Stimulated activated effector memory CD8-positive, alpha-beta T cell treated with anti-CD3 and anti-CD28 coated beads, Interleukin-12 subunit alpha, Interleukin-12 subunit beta, amount 100 ng/mL, for 72 hours (primary cell): ENCODE measurements at regions not wholly inside any gene's neighbourhood (a gene's known extent, or its start where the extent isn't known, plus 50 kb on each side); places are given as distances from the start of the nearest gene placed in this dataset.
"Not testable (repeated sequence)": the region's sequence is repeated elsewhere in the genome, so short reads cannot be mapped to it uniquely, and the experiment has no call there.

ENCODE experiments used
- ATAC-seq: fragments of 150-1000 bp; cut with Tn5 transposase; 2 replicates; pipeline ENCODE4 v1.10.0; 2021
- DNase-seq, 2 donors: peaks; one replicate each; pipeline ENCODE4 v3.0.0; 2021 to 2022; ENCODE audit warnings: low spot score in 2 of 2
- H3K27ac Mint-ChIP-seq: one replicate; pipeline ENCODE4 v1.8.0; 2022; ENCODE audit warnings: mild to moderate bottlenecking, mixed read lengths
- H3K36me3 Mint-ChIP-seq: one replicate; pipeline ENCODE4 v1.8.0; 2022; ENCODE audit warnings: mild to moderate bottlenecking, mixed read lengths
- H3K4me1 Mint-ChIP-seq: one replicate; pipeline ENCODE4 v1.8.0; 2022; ENCODE audit warnings: mixed read lengths
- H3K4me3 Mint-ChIP-seq: one replicate; pipeline ENCODE4 v1.8.0; 2022; ENCODE audit warnings: mild to moderate bottlenecking, mixed read lengths
- H3K9me3 Mint-ChIP-seq: one replicate; pipeline ENCODE4 v1.8.0; 2022; ENCODE audit warnings: mixed read lengths

DNA sequence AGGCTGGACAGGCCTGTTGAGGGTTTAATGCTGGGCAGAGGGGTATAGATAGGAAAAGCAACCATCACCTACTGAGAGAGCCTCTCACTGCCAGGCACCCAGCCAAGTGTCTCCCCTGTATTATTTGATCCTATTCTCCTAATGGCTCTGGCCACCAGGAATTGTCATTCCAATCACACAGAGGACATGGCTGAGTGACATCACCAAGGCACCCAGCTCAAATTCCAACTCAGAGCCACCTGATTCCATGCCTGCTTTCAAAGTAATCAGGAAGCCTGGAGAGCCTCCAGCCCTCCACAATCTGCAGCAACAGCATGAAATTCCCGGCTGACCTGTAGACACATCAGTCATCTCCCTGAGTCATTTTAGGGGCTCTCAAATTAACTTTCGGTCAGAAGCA is 368.9 kb upstream of the C16orf82 start:
- no peaks in the 10 kb centered on the region for H3K36me3 Mint-ChIP-seq
- DNase-seq = no peak
- H3K4me1 Mint-ChIP-seq = no peaks in the 10 kb centered on the region
- no peak for ATAC-seq
- peaks cover 5% of the 10 kb centered on the region for H3K9me3 Mint-ChIP-seq
- H3K4me3 Mint-ChIP-seq = no peak overlapping the region
- no peak overlapping the region for H3K27ac Mint-ChIP-seq

GRCh38 chr16:26700250-26700649 is 366.5 kb upstream of the C16orf82 start:
- H3K36me3 Mint-ChIP-seq = no peaks in the 10 kb centered on the region
- H3K27ac Mint-ChIP-seq = no peak overlapping the region
- ATAC-seq (no peak), DNase-seq (no peak)
- H3K4me1 Mint-ChIP-seq = no peaks in the 10 kb centered on the region
- peaks cover 5% of the 10 kb centered on the region for H3K9me3 Mint-ChIP-seq
- no peak overlapping the region for H3K4me3 Mint-ChIP-seq

GRCh38 chr16:26701243-26701886 is 365.4 kb upstream of the C16orf82 start:
- Mint-ChIP-seq H3K27ac (no peak overlapping the region), H3K9me3 (peaks cover 5% of the 10 kb centered on the region), H3K4me1 (no peaks in the 10 kb centered on the region), H3K4me3 (no peak overlapping the region), H3K36me3 (no peaks in the 10 kb centered on the region)
- ATAC-seq (no peak), DNase-seq (no peak)

GRCh38 chr16:26705346-26705745 is 361.4 kb upstream of the C16orf82 start:
- no peak overlapping the region for H3K27ac Mint-ChIP-seq
- no peak overlapping the region for H3K4me3 Mint-ChIP-seq
- DNase-seq = no peak
- ATAC-seq = no peak
- H3K4me1 Mint-ChIP-seq = no peaks in the 10 kb centered on the region
- no peaks in the 10 kb centered on the region for H3K36me3 Mint-ChIP-seq
- H3K9me3 Mint-ChIP-seq = no peaks in the 10 kb centered on the region

GRCh38 chr16:26708428-26708827 is 358.3 kb upstream of the C16orf82 start:
- H3K36me3 Mint-ChIP-seq = no peaks in the 10 kb centered on the region
- no peaks in the 10 kb centered on the region for H3K4me1 Mint-ChIP-seq
- no peaks in the 10 kb centered on the region for H3K9me3 Mint-ChIP-seq
- no peak overlapping the region for H3K27ac Mint-ChIP-seq
- H3K4me3 Mint-ChIP-seq = no peak overlapping the region
- DNase-seq = no peak
- ATAC-seq = no peak

- H3K36me3 Mint-ChIP-seq = no peaks in the 10 kb centered on the region
- no peak for DNase-seq
- no peak for ATAC-seq
- no peak overlapping the region for H3K27ac Mint-ChIP-seq
- no peaks in the 10 kb centered on the region for H3K4me1 Mint-ChIP-seq
- no peaks in the 10 kb centered on the region for H3K9me3 Mint-ChIP-seq
- H3K4me3 Mint-ChIP-seq = no peak overlapping the region
These were observed 357.6 kb upstream of the C16orf82 start for GRCh38 chr16:26709175-26709574.

GRCh38 chr16:26709754-26710153 is 357.0 kb upstream of the C16orf82 start:
- H3K4me3 Mint-ChIP-seq = no peak overlapping the region
- H3K36me3 Mint-ChIP-seq = no peaks in the 10 kb centered on the region
- H3K9me3 Mint-ChIP-seq = no peaks in the 10 kb centered on the region
- ATAC-seq (no peak), DNase-seq (no peak)
- no peaks in the 10 kb centered on the region for H3K4me1 Mint-ChIP-seq
- H3K27ac Mint-ChIP-seq = no peak overlapping the region

GRCh38 chr16:26710450-26710849 is 356.3 kb upstream of the C16orf82 start:
- ATAC-seq (no peak), DNase-seq (no peak)
- H3K9me3 Mint-ChIP-seq = no peaks in the 10 kb centered on the region
- H3K4me3 Mint-ChIP-seq = no peak overlapping the region
- H3K27ac Mint-ChIP-seq = no peak overlapping the region
- H3K36me3 Mint-ChIP-seq = no peaks in the 10 kb centered on the region
- H3K4me1 Mint-ChIP-seq = no peaks in the 10 kb centered on the region

DNA sequence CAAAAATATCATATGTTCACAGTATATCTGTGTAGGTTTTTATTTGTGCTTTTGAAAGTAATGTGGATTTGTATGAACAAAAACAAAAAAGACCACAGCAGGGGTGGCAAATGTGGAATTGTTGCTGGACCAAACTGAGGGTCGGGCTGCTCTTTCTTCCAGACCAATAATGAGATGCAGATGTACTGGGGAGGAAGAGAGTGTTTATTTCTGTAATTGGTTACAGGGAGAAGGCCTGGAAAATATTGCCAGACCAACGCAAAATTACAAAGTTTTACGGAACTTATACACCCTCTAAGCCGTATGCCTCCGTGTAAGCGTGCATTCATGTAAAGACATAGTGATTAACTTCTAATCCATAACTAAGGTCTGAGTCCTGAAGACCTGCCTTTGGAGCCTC is 353.9 kb upstream of the C16orf82 start:
- Mint-ChIP-seq H3K36me3 (no peaks in the 10 kb centered on the region), H3K27ac (no peak overlapping the region), H3K4me1 (no peaks in the 10 kb centered on the region), H3K4me3 (no peak overlapping the region), H3K9me3 (no peaks in the 10 kb centered on the region)
- ATAC-seq (no peak), DNase-seq (no peak)

DNA sequence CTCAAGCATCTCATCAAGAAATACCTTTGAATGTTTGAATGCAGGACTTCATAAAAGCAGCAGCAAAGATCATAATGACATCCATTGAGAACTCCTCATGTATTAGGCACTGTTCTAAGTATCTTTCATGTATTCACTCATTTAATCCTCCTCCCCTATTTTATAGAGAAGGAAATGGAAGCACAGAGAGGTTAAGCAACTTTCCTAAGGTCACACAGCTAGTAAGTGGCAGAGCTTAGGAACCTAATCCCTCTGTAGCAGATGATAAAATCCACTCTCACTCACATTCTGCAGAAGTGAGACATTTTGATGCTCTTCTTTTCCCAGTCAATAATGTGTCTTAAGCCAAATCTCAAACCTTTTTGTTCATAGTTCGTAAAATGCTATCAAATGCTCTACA is 350.8 kb upstream of the C16orf82 start:
- Mint-ChIP-seq H3K4me1 (no peaks in the 10 kb centered on the region), H3K9me3 (no peaks in the 10 kb centered on the region), H3K27ac (no peak overlapping the region), H3K4me3 (no peak overlapping the region), H3K36me3 (no peaks in the 10 kb centered on the region)
- DNase-seq (no peak), ATAC-seq (no peak)

- ATAC-seq = no peak
- Mint-ChIP-seq H3K36me3 (no peaks in the 10 kb centered on the region), H3K4me1 (no peaks in the 10 kb centered on the region), H3K9me3 (no peaks in the 10 kb centered on the region), H3K4me3 (no peak overlapping the region), H3K27ac (no peak overlapping the region)
- DNase-seq = no peak
These were observed 348.9 kb upstream of the C16orf82 start for GRCh38 chr16:26717826-26718225.

DNA sequence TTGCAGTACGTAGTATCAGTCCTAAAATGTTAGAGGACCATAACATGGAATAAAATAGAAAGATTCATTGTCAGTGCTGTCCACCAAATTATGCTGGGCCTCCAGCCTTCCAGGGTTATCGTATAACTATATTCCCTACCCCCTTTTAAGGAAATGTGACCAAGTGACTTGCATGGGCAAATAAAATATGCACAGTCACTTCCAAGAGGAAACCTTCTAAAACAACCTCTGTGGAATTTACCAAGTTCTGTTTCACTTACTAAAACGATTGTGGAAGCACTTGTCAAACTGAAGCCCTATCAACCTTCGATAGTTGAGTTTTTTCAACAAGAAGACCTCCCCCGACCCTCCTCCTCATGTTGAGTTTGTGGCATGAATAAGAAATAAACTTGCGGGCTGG is 345.4 kb upstream of the C16orf82 start:
- H3K27ac Mint-ChIP-seq = no peak overlapping the region
- no peak for ATAC-seq
- H3K36me3 Mint-ChIP-seq = no peaks in the 10 kb centered on the region
- H3K4me1 Mint-ChIP-seq = no peaks in the 10 kb centered on the region
- no peak for DNase-seq
- H3K4me3 Mint-ChIP-seq = no peak overlapping the region
- H3K9me3 Mint-ChIP-seq = no peaks in the 10 kb centered on the region

DNA sequence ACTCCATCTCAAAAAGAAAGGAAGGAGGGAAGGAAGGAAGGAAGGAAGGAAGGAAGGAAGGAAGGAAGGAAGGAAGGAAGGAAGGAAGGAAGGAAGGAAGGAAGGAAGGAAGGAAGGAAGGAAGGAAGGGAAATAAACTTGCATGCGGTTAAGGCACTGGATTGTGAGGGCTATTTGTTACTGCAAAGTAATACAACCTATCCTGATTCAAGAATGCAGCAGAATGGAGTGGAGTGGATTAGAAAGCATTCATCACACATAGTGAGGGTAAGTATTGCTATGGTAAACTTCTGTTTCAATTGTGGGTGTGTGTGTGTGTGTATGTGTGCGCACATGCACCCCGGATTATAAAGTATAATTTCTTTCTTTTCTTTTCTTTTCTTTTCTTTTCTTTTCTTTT is 344.8 kb upstream of the C16orf82 start:
- not testable (repeated sequence) for H3K9me3 Mint-ChIP-seq, DNase-seq, H3K27ac Mint-ChIP-seq, ATAC-seq, H3K36me3 Mint-ChIP-seq, H3K4me1 Mint-ChIP-seq, H3K4me3 Mint-ChIP-seq

- no peak for ATAC-seq
- Mint-ChIP-seq H3K36me3 (no peaks in the 10 kb centered on the region), H3K27ac (no peak overlapping the region), H3K9me3 (no peaks in the 10 kb centered on the region), H3K4me3 (no peak overlapping the region), H3K4me1 (no peaks in the 10 kb centered on the region)
- DNase-seq = no peak
These were observed 342.5 kb upstream of the C16orf82 start for GRCh38 chr16:26724189-26724588.

DNA sequence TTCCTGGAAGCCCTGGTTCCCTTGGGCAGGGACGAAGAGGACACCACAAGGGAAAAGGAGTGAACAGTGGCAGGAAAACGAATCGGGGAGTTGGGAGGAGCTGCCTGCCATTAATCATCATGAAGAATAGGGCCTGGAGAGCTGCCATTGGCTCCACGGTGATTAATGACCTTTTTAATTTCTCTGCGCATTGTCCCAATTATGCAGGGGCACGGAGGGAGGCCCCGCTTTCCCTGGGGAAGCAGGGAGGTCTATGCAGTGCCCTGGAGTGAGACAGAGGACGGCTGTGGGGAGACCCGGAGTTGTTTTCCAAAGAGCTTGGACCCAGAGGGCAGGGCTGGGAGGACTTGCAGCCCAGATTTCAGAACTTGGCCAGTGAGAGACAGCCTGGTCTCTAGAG is 338.9 kb upstream of the C16orf82 start:
- no peak overlapping the region for H3K27ac Mint-ChIP-seq

GRCh38 chr16:26729951-26730541 is 336.7 kb upstream of the C16orf82 start:
- Mint-ChIP-seq H3K9me3 (no peaks in the 10 kb centered on the region), H3K36me3 (no peaks in the 10 kb centered on the region), H3K4me1 (no peaks in the 10 kb centered on the region), H3K4me3 (no peak overlapping the region), H3K27ac (no peak overlapping the region)
- no peak for DNase-seq
- peak; percentile 65 for ATAC-seq

More for the DNA sequence above, 338.9 kb upstream of the C16orf82 start:
- no peaks in the 10 kb centered on the region for H3K36me3 Mint-ChIP-seq
- no peaks in the 10 kb centered on the region for H3K4me1 Mint-ChIP-seq
- ATAC-seq (no peak), DNase-seq (no peak)
- H3K9me3 Mint-ChIP-seq = no peaks in the 10 kb centered on the region
- H3K4me3 Mint-ChIP-seq = no peak overlapping the region

DNA sequence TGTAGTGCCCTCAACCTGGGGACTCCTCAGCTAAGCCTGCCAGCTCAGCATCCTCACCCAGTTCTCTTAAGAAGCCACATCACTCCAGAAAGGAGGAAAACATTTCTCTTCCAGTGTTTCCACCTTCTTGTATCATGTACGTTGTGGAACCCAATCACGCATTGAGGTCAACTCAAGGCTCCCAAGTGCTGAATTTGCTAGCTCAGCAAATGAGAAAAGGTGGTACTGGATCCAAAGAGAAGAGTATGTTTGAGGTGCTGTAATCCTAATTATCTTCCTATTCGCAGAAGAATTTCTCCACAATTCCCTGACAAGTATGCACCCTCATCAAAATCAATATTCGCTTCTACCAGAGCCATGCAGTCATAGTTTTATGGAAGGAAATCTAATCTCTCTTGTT is 335.0 kb upstream of the C16orf82 start:
- H3K9me3 Mint-ChIP-seq = no peaks in the 10 kb centered on the region
- ATAC-seq (no peak), DNase-seq (no peak)
- no peak overlapping the region for H3K27ac Mint-ChIP-seq
- no peaks in the 10 kb centered on the region for H3K36me3 Mint-ChIP-seq
- H3K4me1 Mint-ChIP-seq = no peaks in the 10 kb centered on the region
- H3K4me3 Mint-ChIP-seq = no peak overlapping the region
